WTC11 (cell line): ENCODE measurements at regions not wholly inside any gene's neighbourhood (a gene's known extent, or its start where the extent isn't known, plus 50 kb on each side); places are given as distances from the start of the nearest gene placed in this dataset.

Experiments
- ATAC-seq: fragments of 200-7000 bp; cut with Tn5 transposase; 2 replicates; pipeline ENCODE4 v1.10.0; 2021; ENCODE audit warnings: mild to moderate bottlenecking, moderate library complexity
- CTCF ChIA-PET: fragments of 300-600 bp; sonication (Branson Sonifier 250); formaldehyde crosslinking; loops from one replicate; lab custom pipeline; 2021; ENCODE audit warnings: antibody characterized with exemption; lab: Charles Lee
- POLR2A ChIA-PET: fragments of 350-600 bp; sonication (Branson Sonifier 250); formaldehyde crosslinking; loops from one replicate; lab custom pipeline; 2021; ENCODE audit warnings: antibody characterized with exemption; lab: Charles Lee
- DNase-seq: peaks from one replicate; pipeline ENCODE4 v3.0.0; 2021; ENCODE audit warnings: low spot score
- H3K27ac Mint-ChIP-seq: 2 replicates; pipeline ENCODE4 v1.8.0; 2021; ENCODE audit warnings: mixed read lengths
- H3K27me3 Mint-ChIP-seq: 2 replicates; pipeline ENCODE4 v1.8.0; 2021; ENCODE audit warnings: low read depth, mild to moderate bottlenecking, moderate library complexity, mixed read lengths
- H3K36me3 Mint-ChIP-seq: 2 replicates; pipeline ENCODE4 v1.8.0; 2021; ENCODE audit warnings: mixed read lengths
- H3K4me1 Mint-ChIP-seq: 2 replicates; pipeline ENCODE4 v1.8.0; 2022; ENCODE audit warnings: mixed read lengths
- H3K4me3 Mint-ChIP-seq: 2 replicates; pipeline ENCODE4 v1.8.0; 2021; ENCODE audit warnings: mild to moderate bottlenecking, moderate library complexity, mixed read lengths
- H3K9me3 Mint-ChIP-seq: 2 replicates; pipeline ENCODE4 v1.8.0; 2021; ENCODE audit warnings: mixed read lengths
- AR ChIP-seq: fragments of 250-450 bp; sonication (Bioruptor Pico); IDR thresholded peaks from 2 replicates; pipeline ENCODE4 v1.9.0; 2021; ENCODE audit warnings: mild to moderate bottlenecking
- E2F4 ChIP-seq: sonication (generic); formaldehyde crosslinking; IDR thresholded peaks from 2 replicates; pipeline ENCODE4 v1.8.1; 2022; ENCODE audit warnings: low read depth, mild to moderate bottlenecking, moderate library complexity, missing genetic modification reagents, borderline replicate concordance
- E2F5 ChIP-seq: sonication (generic); formaldehyde crosslinking; IDR thresholded peaks from 2 replicates; pipeline ENCODE4 v1.8.1; 2022; ENCODE audit warnings: mild to moderate bottlenecking, moderate library complexity, missing genetic modification reagents
- ERG ChIP-seq: fragments of 250-450 bp; sonication (Bioruptor Pico); IDR thresholded peaks from 2 replicates; pipeline ENCODE4 v1.8.0; 2021; ENCODE audit warnings: mild to moderate bottlenecking
- GABPB1 ChIP-seq: sonication (generic); formaldehyde crosslinking; IDR thresholded peaks from 2 replicates; pipeline ENCODE4 v1.8.1; 2023; ENCODE audit warnings: mild to moderate bottlenecking, missing genetic modification reagents
- HMGXB4 ChIP-seq: sonication (generic); formaldehyde crosslinking; IDR thresholded peaks from 2 replicates; pipeline ENCODE4 v1.8.1; 2023; ENCODE audit warnings: mild to moderate bottlenecking, moderate library complexity, missing genetic modification reagents
- KAT7 ChIP-seq: sonication (generic); formaldehyde crosslinking; IDR thresholded peaks from 2 replicates; pipeline ENCODE4 v1.8.1; 2023; ENCODE audit warnings: missing genetic modification reagents, mild to moderate bottlenecking, borderline replicate concordance
- PRRX2 ChIP-seq: fragments of 250-450 bp; sonication (Bioruptor Pico); IDR thresholded peaks from 2 replicates; pipeline ENCODE4 v1.8.0; 2021; ENCODE audit warnings: mild to moderate bottlenecking
- SOX15 ChIP-seq: fragments of 250-450 bp; sonication (Bioruptor Pico); IDR thresholded peaks from 2 replicates; pipeline ENCODE4 v1.9.0; 2021; ENCODE audit warnings: mild to moderate bottlenecking
- USF1 ChIP-seq: sonication (generic); formaldehyde crosslinking; IDR thresholded peaks from 2 replicates; pipeline ENCODE4 v1.8.0; 2022; ENCODE audit warnings: mild to moderate bottlenecking, missing genetic modification reagents
- USF2 ChIP-seq: sonication (generic); formaldehyde crosslinking; IDR thresholded peaks from 2 replicates; pipeline ENCODE4 v1.8.1; 2023; ENCODE audit warnings: mild to moderate bottlenecking, missing genetic modification reagents, moderate library complexity
- ZNF317 ChIP-seq: sonication (generic); formaldehyde crosslinking; IDR thresholded peaks from 2 replicates; pipeline ENCODE4 v1.8.1; 2023; ENCODE audit warnings: low read depth, mild to moderate bottlenecking, moderate library complexity, missing genetic modification reagents, borderline replicate concordance
- ZNF425 ChIP-seq: fragments of 250-450 bp; sonication (Bioruptor Pico); conservative IDR thresholded peaks from 2 replicates; pipeline ENCODE4 v1.9.0; 2021; ENCODE audit warnings: mild to moderate bottlenecking
- ZNF512 ChIP-seq: sonication (generic); formaldehyde crosslinking; IDR thresholded peaks from 2 replicates; pipeline ENCODE4 v1.8.1; 2022; ENCODE audit warnings: missing genetic modification reagents, borderline replicate concordance

GRCh38 chr4:181702864-181703495 is 540.2 kb upstream of the TENM3 start:
- TF ChIP-seq HMGXB4 (CRISPR knock-in tag) (no peak), E2F4 (no peak), SOX15 (CRISPR knock-in tag) (no peak)
- TF ChIP-seq, all 79 proteins: peak for 0
- Mint-ChIP-seq H3K9me3 (no peaks in the 10 kb centered on the region), H3K27ac (no peak overlapping the region), H3K4me1 (no peaks in the 10 kb centered on the region), H3K36me3 (no peaks in the 10 kb centered on the region), H3K27me3 (no peaks in the 10 kb centered on the region), H3K4me3 (no peak overlapping the region)
- ATAC-seq = no peak
- no peak for DNase-seq
- CTCF ChIA-PET = no interaction called here
- POLR2A ChIA-PET = no interaction called here

- peaks cover 23% of the 10 kb centered on the region for H3K9me3 Mint-ChIP-seq
- H3K27me3 Mint-ChIP-seq = no peaks in the 10 kb centered on the region
- H3K4me1 Mint-ChIP-seq = peaks cover 3% of the 10 kb centered on the region; the same call in 1 of the 2 replicates
- H3K27ac Mint-ChIP-seq = no peak overlapping the region
- no peaks in the 10 kb centered on the region for H3K36me3 Mint-ChIP-seq
- no peak overlapping the region for H3K4me3 Mint-ChIP-seq
- no peak for ATAC-seq
- CTCF ChIA-PET = no interaction called here
- DNase-seq = no peak
- POLR2A ChIA-PET = no interaction called here
- TF ChIP-seq GABPB1 (CRISPR knock-in tag) = no peak
- no peak for TF ChIP-seq ZNF317 (CRISPR knock-in tag)
- TF ChIP-seq AR (CRISPR knock-in tag) = no peak
- TF ChIP-seq ERG (CRISPR knock-in tag) = no peak
- no peak for TF ChIP-seq KAT7 (CRISPR knock-in tag)
- TF ChIP-seq ZNF512 (CRISPR knock-in tag) = no peak
- no peak for TF ChIP-seq USF1
- no peak for TF ChIP-seq USF2
- TF ChIP-seq E2F5 = no peak
- no peak for TF ChIP-seq SOX15 (CRISPR knock-in tag)
- TF ChIP-seq E2F4 = no peak
- no peak for TF ChIP-seq ZNF425
- TF ChIP-seq PRRX2 (CRISPR knock-in tag) = no peak
Measured at GRCh38 chr4:181710143-181710542, 533.1 kb upstream of the TENM3 start.
